ENCODE measurements at regions not wholly inside any gene's neighbourhood (a gene's known extent, or its start where the extent isn't known, plus 50 kb on each side); places are given as distances from the start of the nearest gene placed in this dataset.

GRCh38 chr4:3683077-3683743 is 83.0 kb upstream of the ADRA2C start:
- DNase-seq: no peak

- DNase-seq: no peak
Measured at GRCh38 chr4:3682236-3683076, 83.7 kb upstream of the ADRA2C start.

- DNase-seq: no peak
Measured at GRCh38 chr4:3681191-3681590, 85.0 kb upstream of the ADRA2C start.

- DNase-seq: no peak
Measured at GRCh38 chr4:3680656-3681055, 85.5 kb upstream of the ADRA2C start.

GRCh38 chr4:3679851-3680311 is 86.3 kb upstream of the ADRA2C start:
- DNase-seq: no peak

- DNase-seq: no peak
Measured at GRCh38 chr4:3679071-3679825, 86.9 kb upstream of the ADRA2C start.

- DNase-seq: no peak
Measured at GRCh38 chr4:3677748-3678070, 88.5 kb upstream of the ADRA2C start.

- DNase-seq: no peak
Measured at GRCh38 chr4:3676907-3677747, 89.1 kb upstream of the ADRA2C start.

GRCh38 chr4:3676196-3676595 is 90.0 kb upstream of the ADRA2C start:
- DNase-seq: no peak

GRCh38 chr4:3675251-3676115 is 90.7 kb upstream of the ADRA2C start:
- DNase-seq: no peak

- no peak for DNase-seq
Measured at GRCh38 chr4:3674479-3674851, 91.7 kb upstream of the ADRA2C start.

- DNase-seq: no peak
Measured at GRCh38 chr4:3673716-3674478, 92.3 kb upstream of the ADRA2C start.

- DNase-seq: no peak
Measured at GRCh38 chr4:3673176-3673575, 93.0 kb upstream of the ADRA2C start.

GRCh38 chr4:3672465-3672831 is 93.7 kb upstream of the ADRA2C start:
- no peak for DNase-seq

- no peak for DNase-seq
Measured at GRCh38 chr4:3671571-3672464, 94.4 kb upstream of the ADRA2C start.

- no peak for DNase-seq
Measured at GRCh38 chr4:3670521-3671519, 95.4 kb upstream of the ADRA2C start.

GRCh38 chr4:3669553-3669949 is 96.6 kb upstream of the ADRA2C start:
- no peak for DNase-seq

- no peak for DNase-seq
Measured at GRCh38 chr4:3668825-3669552, 97.2 kb upstream of the ADRA2C start.

Measured in CD4-positive, alpha-beta T cell treated with Interleukin-17A for 1 hour (primary cell).